ENCODE measurements at regions not wholly inside any gene's neighbourhood (a gene's known extent, or its start where the extent isn't known, plus 50 kb on each side); places are given as distances from the start of the nearest gene placed in this dataset.

- TF ChIP-seq CTCF (IDR thresholded peaks at IDR 0.05): no peak
- no peak for ATAC-seq (ENCODE audit: low FRiP score)
- no peak for DNase-seq (ENCODE audit: low spot score)
Measured at GRCh38 chr6:140641412-140641811, 1267.0 kb upstream of the CITED2 start.

- no peak for ATAC-seq (ENCODE audit: low FRiP score)
- no peak for DNase-seq (ENCODE audit: low spot score)
- TF ChIP-seq CTCF (IDR thresholded peaks at IDR 0.05): no peak
Measured at GRCh38 chr6:140636908-140637402, 1262.5 kb upstream of the CITED2 start.

- ATAC-seq (ENCODE audit: low FRiP score) (no peak), DNase-seq (ENCODE audit: low spot score) (no peak)
- TF ChIP-seq CTCF (IDR thresholded peaks at IDR 0.05): no peak
Measured at GRCh38 chr6:140636271-140636907, 1261.9 kb upstream of the CITED2 start.

- TF ChIP-seq CTCF (IDR thresholded peaks at IDR 0.05): no peak
- DNase-seq (ENCODE audit: low spot score) (no peak), ATAC-seq (ENCODE audit: low FRiP score) (no peak)
Measured at GRCh38 chr6:140627002-140627401, 1252.6 kb upstream of the CITED2 start.

GRCh38 chr6:140623498-140623897, 1249.0 kb upstream of the CITED2 start:
- TF ChIP-seq CTCF (IDR thresholded peaks at IDR 0.05): no peak
- no peak for ATAC-seq (ENCODE audit: low FRiP score)
- DNase-seq (ENCODE audit: low spot score): no peak

GRCh38 chr6:140620496-140620895, 1246.0 kb upstream of the CITED2 start:
- DNase-seq (ENCODE audit: low spot score) (no peak), ATAC-seq (ENCODE audit: low FRiP score) (no peak)
- TF ChIP-seq CTCF (IDR thresholded peaks at IDR 0.05): no peak

GRCh38 chr6:140609956-140610355, 1235.5 kb upstream of the CITED2 start:
- DNase-seq (ENCODE audit: low spot score) (no peak), ATAC-seq (ENCODE audit: low FRiP score) (no peak)
- no peak for TF ChIP-seq CTCF (IDR thresholded peaks at IDR 0.05)
